ENCODE measurements at regions not wholly inside any gene's neighbourhood (a gene's known extent, or its start where the extent isn't known, plus 50 kb on each side); places are given as distances from the start of the nearest gene placed in this dataset.

- no peak overlapping the region for H2AK9ac ChIP-seq (replicated peaks; ENCODE audit: low read depth, low read length, poor library complexity)
- no TSS peak for BruUV-seq (replicated peaks)
- H4K8ac ChIP-seq (ENCODE audit: low read depth in 2 of 2, low read length in 2 of 2): no peak overlapping the region
- H3K79me1 ChIP-seq (ENCODE audit: low read depth in 1 of 2, low read length in 2 of 2): no peaks in the 10 kb centered on the region
- H3K56ac ChIP-seq (ENCODE audit: extremely low read depth, insufficient read depth, low read length): no peak overlapping the region
- H3K27ac ChIP-seq (ENCODE audit: insufficient read depth, low read length): no peak overlapping the region
- H3K27me3 ChIP-seq (ENCODE audit: control insufficient read depth, insufficient read depth, low read length): peaks cover 10% of the 10 kb centered on the region
- H3K4me3 ChIP-seq (ENCODE audit: insufficient read depth, low read depth, low read length): no peak overlapping the region
- no peak overlapping the region for H2AFZ ChIP-seq (replicated peaks; ENCODE audit: low read length, poor library complexity)
- DNase-seq (peak; percentile 13), ATAC-seq (ENCODE audit: low read depth) (peak; percentile 57)
- no peak overlapping the region for H3K9ac ChIP-seq (ENCODE audit: low read depth, low read length)
- H3K14ac ChIP-seq (replicated peaks; ENCODE audit: low read depth, low read length): no peak overlapping the region
- H2BK120ac ChIP-seq (ENCODE audit: low read depth, low read length): no peak overlapping the region
- H3K18ac ChIP-seq (ENCODE audit: low read depth, low read length): no peak overlapping the region
- H3K9me1 ChIP-seq (ENCODE audit: insufficient read depth, low read length): no peaks in the 10 kb centered on the region
- POLR2A ChIA-PET (ENCODE audit: unreplicated experiment): no interaction called here
- peaks cover 9% of the 10 kb centered on the region; the same call in 1 of the 2 replicates for H3K9me3 ChIP-seq (ENCODE audit: control insufficient read depth, insufficient read depth, low read length)
- CTCF ChIA-PET: interaction anchor here (0.5 kb wide), 1 partner anchor 552 kb away, joined by 3 read pairs; no protein-coding TSS in a partner anchor
- WGBS, 2 experiments (ENCODE audit: extremely low coverage in 2 of 2, insufficient read length in 1 of 2): 70% methylated on average over 2 of the region's 5 CpGs; no CpG with 5 or more reads in 1 of the 2 experiments
- no peak overlapping the region for H3K23ac ChIP-seq (ENCODE audit: low read depth, low read length)
- H3K4ac ChIP-seq (ENCODE audit: low read depth, low read length): no peak overlapping the region
- H4K91ac ChIP-seq (ENCODE audit: insufficient read depth, low read depth, low read length): no peak overlapping the region
- no peaks in the 10 kb centered on the region for H4K20me1 ChIP-seq (ENCODE audit: insufficient read depth, low read length)
- H3K4me1 ChIP-seq (ENCODE audit: control insufficient read depth, insufficient read depth, low read length): no peaks in the 10 kb centered on the region
- no peak overlapping the region for H3K4me2 ChIP-seq (ENCODE audit: low read depth, low read length)
- no peak for TF ChIP-seq MXI1 (IDR thresholded peaks at IDR 0.05; ENCODE audit: borderline replicate concordance, low read depth, low read length)
- no peak for TF ChIP-seq MAZ (IDR thresholded peaks at IDR 0.05; ENCODE audit: borderline replicate concordance, low read depth, low read length)
- TF ChIP-seq RAD21 (IDR thresholded peaks at IDR 0.05; ENCODE audit: low read length): no peak
- TF ChIP-seq MAFK (IDR thresholded peaks at IDR 0.05; ENCODE audit: low read depth, low read length): no peak
- TF ChIP-seq CEBPB (IDR thresholded peaks at IDR 0.05; ENCODE audit: low read depth, low read length): no peak
- TF ChIP-seq SMC3 (IDR thresholded peaks at IDR 0.05; ENCODE audit: low read depth, low read length): no peak
- no peak for TF ChIP-seq FOS (IDR thresholded peaks at IDR 0.05; ENCODE audit: low read depth, low read length)
- TF ChIP-seq ELK1 (IDR thresholded peaks at IDR 0.05; ENCODE audit: borderline replicate concordance, low read depth, low read length): no peak
- no peak for TF ChIP-seq CTCF (conservative IDR thresholded peaks at IDR 0.05; ENCODE audit: low read depth, low read length)
- TF ChIP-seq USF2 (IDR thresholded peaks at IDR 0.05; ENCODE audit: low read depth, low read length): no peak
- no peak for TF ChIP-seq BHLHE40 (IDR thresholded peaks at IDR 0.05; ENCODE audit: low read depth, low read length)
- TF ChIP-seq RCOR1 (IDR thresholded peaks at IDR 0.05; ENCODE audit: insufficient replicate concordance, low read length): no peak
- no peak for TF ChIP-seq RFX5 (IDR thresholded peaks at IDR 0.05; ENCODE audit: low read depth, low read length)
- TF ChIP-seq CHD1 (IDR thresholded peaks at IDR 0.05; ENCODE audit: low read depth, low read length): no peak
- TF ChIP-seq POLR2A (IDR thresholded peaks at IDR 0.05; ENCODE audit: low read depth, low read length): no peak
- no peak for TF ChIP-seq NFE2L2 (IDR thresholded peaks at IDR 0.05; ENCODE audit: low read depth, low read length)
- H2AK5ac ChIP-seq (ENCODE audit: low read depth, low read length): no peak overlapping the region
- no peaks in the 10 kb centered on the region for H3K36me3 ChIP-seq (ENCODE audit: control insufficient read depth, insufficient read depth, low read length)
- intact Hi-C loops (cut with micrococcal nuclease): no loop called here
- in situ Hi-C loops (cut with MboI; ENCODE audit: low sequenced_read_pairs): no loop called here
- no peak overlapping the region for H2BK15ac ChIP-seq (ENCODE audit: low read depth, low read length)
- no peak overlapping the region for H4K5ac ChIP-seq (ENCODE audit: low read depth, low read length)
- dilution Hi-C loops (cut with HindIII; ENCODE audit: low sequenced_read_pairs, unreplicated experiment): no loop called here
- H2BK5ac ChIP-seq (ENCODE audit: low read depth, low read length, poor library complexity, severe bottlenecking): no peak overlapping the region
- H2BK20ac ChIP-seq (ENCODE audit: low read depth, low read length): no peak overlapping the region
Observed at GRCh38 chr12:102675672-102676071, 195.3 kb upstream of the IGF1 start.
